PFSK-1 (cell line): ENCODE measurements at regions not wholly inside any gene's neighbourhood (a gene's known extent, or its start where the extent isn't known, plus 50 kb on each side); places are given as distances from the start of the nearest gene placed in this dataset.

Experiments
- POLR2AphosphoS5 ChIP-seq: IDR thresholded peaks from 2 replicates; pipeline ENCODE4 v1.6.1; 2012; ENCODE audit warnings: low read depth, mild to moderate bottlenecking, control low read depth, low read length, moderate library complexity
- REST ChIP-seq, 2 experiments: IDR thresholded peaks; 2 replicates each; pipeline versions ENCODE4 v1.6.1 to v1.8.0; 2011 to 2012; ENCODE audit warnings: low read depth in 2 of 2, low read length in 2 of 2, control low read depth in 1 of 2, inconsistent platforms in 1 of 2, mild to moderate bottlenecking in 1 of 2, moderate library complexity in 1 of 2; ENCODE audit not compliant: insufficient read depth in 1 of 2
- SIN3A ChIP-seq: IDR thresholded peaks from 2 replicates; pipeline ENCODE4 v1.6.1; 2012; ENCODE audit warnings: mild to moderate bottlenecking, low read length, moderate library complexity, borderline replicate concordance; ENCODE audit not compliant: insufficient read depth
- TAF1 ChIP-seq: IDR thresholded peaks from 2 replicates; pipeline ENCODE4 v1.6.1; 2012; ENCODE audit warnings: low read length, control low read depth, borderline replicate concordance; ENCODE audit not compliant: insufficient read depth

- TF ChIP-seq POLR2AphosphoS5 (no peak), REST (IDR thresholded peaks at IDR 0.05; ENCODE audit: insufficient read depth in 1 of 2, low read depth in 2 of 2, low read length in 2 of 2) (no peak), TAF1 (no peak), SIN3A (no peak)
Observed at GRCh38 chr22:49305214-49305965, 522.3 kb downstream of the BRD1 start.
